SU-DHL-6 (cell line): ENCODE measurements at regions not wholly inside any gene's neighbourhood (a gene's known extent, or its start where the extent isn't known, plus 50 kb on each side); places are given as distances from the start of the nearest gene placed in this dataset.

Source experiments
- CTCF ChIP-seq: fragments of 200-600 bp; sonication (generic); IDR thresholded peaks from one replicate; pipeline ENCODE4 v1.5.1; 2017; ENCODE audit warnings: antibody characterized with exemption, mild to moderate bottlenecking, low read length, moderate library complexity; ENCODE audit not compliant: insufficient read depth, poor library complexity, severe bottlenecking
- EZH2phosphoT487 ChIP-seq: fragments of 200-600 bp; sonication (generic), shearing (Covaris generic); conservative IDR thresholded peaks from 2 replicates; pipeline ENCODE4 v1.6.1; 2018; ENCODE audit warnings: mild to moderate bottlenecking, antibody characterized with exemption, low read length, moderate library complexity, mixed read lengths

- no peak for TF ChIP-seq CTCF
- no peak for TF ChIP-seq EZH2phosphoT487
Observed at GRCh38 chr4:179536694-179537093, 2094.5 kb upstream of the AGA start.
